ENCODE measurements at regions not wholly inside any gene's neighbourhood (a gene's known extent, or its start where the extent isn't known, plus 50 kb on each side); places are given as distances from the start of the nearest gene placed in this dataset.
A peak's percentile ranks its signal among the peaks of the same experiment; 100 is the strongest.
"Not testable (repeated sequence)": the region's sequence is repeated elsewhere in the genome, so short reads cannot be mapped to it uniquely, and the experiment has no call there.

DNA sequence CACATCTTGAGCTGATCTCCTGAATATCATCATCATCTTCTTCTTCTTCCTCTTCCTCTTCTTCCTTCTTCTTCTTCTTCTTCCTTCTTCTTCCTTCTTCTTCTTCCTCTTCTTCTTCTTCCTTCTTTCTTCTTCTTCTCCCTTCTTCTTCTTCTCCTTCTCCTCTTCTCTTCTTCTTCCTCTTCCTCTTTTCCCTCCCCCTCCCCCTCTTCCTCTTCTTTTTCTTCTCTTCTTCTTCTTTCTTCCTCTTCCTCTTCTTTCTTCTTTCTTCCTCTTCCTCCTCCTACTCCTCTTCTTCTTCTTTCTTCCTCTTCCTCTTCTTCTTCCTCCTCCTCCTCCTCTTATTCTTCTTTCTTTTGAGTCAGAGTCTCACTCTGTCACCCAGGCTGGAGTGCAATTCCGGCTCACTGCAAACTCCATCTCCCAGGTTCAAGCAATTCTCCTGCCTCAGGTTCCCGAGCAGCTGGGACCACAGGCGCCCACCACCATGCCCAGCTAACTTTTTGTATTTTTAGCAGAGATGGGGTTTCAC is 197.9 kb upstream of the NANOGP8 start:
- DNase-seq (ENCODE audit: low read depth in 2 of 2), result no peak

- DNase-seq (ENCODE audit: low read depth in 2 of 2), result peak; percentile 35 to 41
Measured at GRCh38 chr15:35281515-35281914, 196.4 kb upstream of the NANOGP8 start.

GRCh38 chr15:35279811-35280210 is 194.7 kb upstream of the NANOGP8 start:
- DNase-seq (ENCODE audit: low read depth in 2 of 2), result peak in 1 of 2 experiments; percentile 18

- DNase-seq (ENCODE audit: low read depth in 2 of 2), result no peak
Measured at GRCh38 chr15:35271371-35272043, 186.4 kb upstream of the NANOGP8 start.

DNA sequence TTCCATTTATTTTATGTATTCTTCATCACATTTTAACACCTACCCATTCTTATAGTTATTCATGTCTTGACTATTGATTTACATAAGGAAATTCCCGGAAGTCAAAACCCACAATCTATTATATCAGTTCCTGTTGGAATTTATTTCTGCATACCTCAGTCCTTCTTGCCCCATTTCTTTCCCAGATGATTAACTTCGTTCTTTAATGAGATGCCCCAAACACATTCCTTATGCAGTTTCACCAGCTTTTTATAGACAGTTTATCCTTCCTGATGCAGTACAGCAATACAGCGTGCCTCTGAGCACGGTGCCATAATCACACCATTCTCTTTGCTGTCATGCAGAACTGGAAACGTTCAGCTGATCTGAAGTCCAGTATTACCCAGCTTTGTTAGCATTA is 175.8 kb upstream of the NANOGP8 start:
- peak; percentile 20 for DNase-seq (ENCODE audit: low read depth in 2 of 2)

DNA sequence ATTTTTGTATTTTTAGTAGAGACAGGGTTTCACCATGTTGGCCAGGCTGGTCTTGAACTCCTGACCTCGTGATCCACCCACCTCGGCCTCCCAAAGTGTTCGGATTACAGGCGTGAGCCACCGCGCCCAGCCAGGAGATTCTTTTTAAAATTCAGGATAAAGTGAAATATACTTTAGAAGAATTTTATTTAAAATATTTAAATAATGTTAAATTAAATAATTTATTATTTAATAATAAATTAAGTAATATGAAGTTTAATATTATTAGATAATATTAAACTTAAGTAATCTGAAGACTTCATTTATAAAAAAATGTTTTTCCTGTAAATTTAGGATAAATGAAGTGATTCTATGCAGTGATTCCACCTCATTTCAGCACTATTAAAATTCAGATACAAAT is 175.2 kb upstream of the NANOGP8 start:
- not testable (repeated sequence) for DNase-seq (ENCODE audit: low read depth in 2 of 2)

DNA sequence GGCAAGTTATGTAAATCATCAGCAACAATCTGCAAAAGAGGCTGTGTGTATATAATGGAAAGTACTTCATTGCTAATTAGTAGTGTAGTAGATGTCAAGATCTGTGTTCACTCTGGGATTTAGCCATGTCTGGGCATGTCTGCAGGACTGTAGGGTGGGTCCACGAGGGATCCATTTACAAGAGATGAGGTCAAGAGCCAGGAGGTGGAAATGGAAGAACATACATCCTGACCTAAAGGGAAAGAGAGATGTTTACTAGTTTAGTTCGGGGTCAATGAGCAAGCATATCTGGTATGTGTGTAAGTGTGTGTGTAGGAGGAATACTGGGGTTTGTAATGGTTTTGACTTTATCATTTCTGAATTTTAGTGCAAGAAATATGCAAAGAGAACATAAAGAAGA is 171.5 kb upstream of the NANOGP8 start:
- DNase-seq (ENCODE audit: low read depth in 2 of 2), result no peak

DNA sequence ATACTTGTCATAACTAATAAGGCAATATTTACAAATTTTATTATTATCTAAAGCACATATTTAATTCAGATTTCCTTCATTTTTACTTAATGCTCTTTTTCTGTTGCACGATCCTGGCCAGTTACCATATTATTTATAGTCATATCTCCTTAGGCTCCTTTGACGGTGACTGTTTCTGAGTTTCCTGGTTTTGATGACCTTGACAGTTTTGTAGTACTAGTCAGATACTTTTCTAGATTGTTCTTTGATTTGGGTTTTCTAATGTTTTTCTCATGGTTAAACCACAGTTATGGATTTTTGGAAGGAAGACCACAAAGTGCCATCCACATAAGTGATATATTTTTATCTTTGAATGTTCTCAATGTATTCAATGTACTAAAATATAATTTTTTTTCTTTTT is 171.0 kb upstream of the NANOGP8 start:
- no peak for DNase-seq (ENCODE audit: low read depth in 2 of 2)

DNA sequence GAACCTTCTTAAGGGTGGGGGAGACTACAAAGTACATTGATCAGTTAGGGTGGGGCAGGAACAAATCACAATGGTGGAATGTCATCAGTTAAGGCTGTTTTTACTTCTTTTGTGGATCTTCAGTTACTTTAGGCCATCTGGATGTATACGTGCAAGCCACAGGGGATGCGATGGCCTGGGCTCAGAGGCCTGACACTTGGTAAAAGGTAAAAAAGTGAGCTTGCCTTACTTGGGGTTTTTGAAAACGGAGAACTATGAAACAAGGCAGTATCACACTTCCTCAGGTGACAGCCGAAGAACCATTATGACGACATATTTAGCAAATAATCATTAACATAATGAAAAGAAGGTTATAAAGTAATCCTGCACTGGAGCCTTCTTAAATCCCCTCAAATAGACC is 169.8 kb upstream of the NANOGP8 start:
- DNase-seq (ENCODE audit: low read depth in 2 of 2), result not testable (repeated sequence)

- no peak for DNase-seq (ENCODE audit: low read depth in 2 of 2)
Measured at GRCh38 chr15:35254062-35254461, 169.0 kb upstream of the NANOGP8 start.

- DNase-seq (ENCODE audit: low read depth in 2 of 2), result no peak
Measured at GRCh38 chr15:35252351-35252865, 167.3 kb upstream of the NANOGP8 start.

DNA sequence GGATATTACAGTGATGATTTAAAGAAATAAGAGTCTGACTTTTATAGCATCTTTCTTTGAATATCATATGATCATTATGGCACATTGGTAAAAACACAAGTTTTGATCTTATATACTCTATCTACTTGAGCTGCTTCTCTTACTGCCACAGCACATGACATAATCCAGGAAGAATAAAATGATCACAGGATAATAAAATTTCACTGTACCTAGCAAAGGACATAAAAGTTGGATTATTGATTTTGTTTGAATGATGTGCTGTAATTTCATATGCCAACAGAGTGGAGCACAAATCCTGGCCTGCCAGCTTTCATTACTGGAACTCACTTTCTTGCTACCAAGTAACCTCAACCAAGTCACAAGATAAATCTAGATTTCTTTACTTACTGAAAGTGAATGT is 162.1 kb upstream of the NANOGP8 start:
- no peak for DNase-seq (ENCODE audit: low read depth in 2 of 2)

GRCh38 chr15:35246451-35246850 is 161.4 kb upstream of the NANOGP8 start:
- DNase-seq (ENCODE audit: low read depth in 2 of 2), result no peak

GRCh38 chr15:35245681-35246080 is 160.6 kb upstream of the NANOGP8 start:
- not testable (repeated sequence) for DNase-seq (ENCODE audit: low read depth in 2 of 2)

GRCh38 chr15:35244227-35244626 is 159.1 kb upstream of the NANOGP8 start:
- no peak for DNase-seq (ENCODE audit: low read depth in 2 of 2)

DNA sequence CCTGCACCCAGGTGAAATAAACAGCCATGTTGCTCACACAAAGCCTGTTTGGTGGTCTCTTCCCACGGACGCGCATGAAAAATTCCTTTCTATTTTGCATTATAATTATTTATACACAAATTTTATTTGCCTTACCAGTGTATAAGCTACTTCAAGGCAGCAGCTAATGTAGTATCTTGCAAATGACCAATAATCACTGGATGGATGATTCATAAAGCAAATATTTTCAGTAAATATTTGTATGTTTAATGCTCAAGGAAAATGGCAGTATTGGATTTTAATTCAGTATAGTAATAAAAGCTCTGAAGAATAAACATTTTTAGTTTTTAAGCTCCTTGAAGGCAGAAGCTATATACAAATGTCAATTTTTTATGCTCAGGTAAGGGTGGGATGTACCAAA is 158.7 kb upstream of the NANOGP8 start:
- DNase-seq (ENCODE audit: low read depth in 2 of 2), result no peak

- DNase-seq (ENCODE audit: low read depth in 2 of 2), result not testable (repeated sequence)
Measured at GRCh38 chr15:35239693-35240092, 154.6 kb upstream of the NANOGP8 start.

DNA sequence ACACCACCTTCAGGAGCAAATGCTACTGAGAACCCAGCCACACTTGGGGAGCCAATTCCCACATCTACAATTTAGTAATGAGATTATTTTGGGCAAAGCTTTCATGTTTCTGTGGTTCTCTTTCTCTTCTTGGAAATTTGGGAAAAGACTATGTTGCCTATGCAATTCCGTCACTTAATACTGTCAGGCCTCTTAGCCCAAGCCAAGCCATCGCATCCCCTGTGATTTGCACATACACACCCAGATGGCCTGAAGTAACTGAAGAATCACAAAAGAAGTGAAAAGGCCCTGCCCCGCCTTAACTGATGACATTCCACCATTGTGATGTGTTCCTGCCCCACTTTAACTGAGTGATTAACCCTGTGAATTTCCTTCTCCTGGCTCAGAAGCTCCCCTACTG is 153.4 kb upstream of the NANOGP8 start:
- not testable (repeated sequence) for DNase-seq (ENCODE audit: low read depth in 2 of 2)

- no peak for DNase-seq (ENCODE audit: low read depth in 2 of 2)
Measured at GRCh38 chr15:35229085-35229484, 144.0 kb upstream of the NANOGP8 start.

DNA sequence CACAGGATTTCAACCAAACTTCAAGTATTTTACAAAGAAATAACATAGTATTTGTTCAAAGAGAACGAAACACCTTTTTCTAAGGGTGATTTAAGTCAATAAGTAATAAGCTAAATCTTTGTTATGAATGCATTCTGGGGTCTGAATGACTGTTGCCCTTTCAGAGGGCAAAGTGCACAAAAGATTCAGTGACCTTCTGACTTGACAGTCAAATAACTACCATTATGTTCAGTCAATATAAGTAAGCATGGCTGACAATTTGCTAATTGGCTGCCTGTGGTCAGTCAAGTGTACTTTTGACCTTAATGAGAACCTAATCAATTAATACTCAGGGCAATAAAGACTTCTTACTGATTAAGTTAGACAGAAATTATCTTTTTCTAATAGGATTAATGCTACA is 133.1 kb upstream of the NANOGP8 start:
- DNase-seq (ENCODE audit: low read depth in 2 of 2), result no peak

DNA sequence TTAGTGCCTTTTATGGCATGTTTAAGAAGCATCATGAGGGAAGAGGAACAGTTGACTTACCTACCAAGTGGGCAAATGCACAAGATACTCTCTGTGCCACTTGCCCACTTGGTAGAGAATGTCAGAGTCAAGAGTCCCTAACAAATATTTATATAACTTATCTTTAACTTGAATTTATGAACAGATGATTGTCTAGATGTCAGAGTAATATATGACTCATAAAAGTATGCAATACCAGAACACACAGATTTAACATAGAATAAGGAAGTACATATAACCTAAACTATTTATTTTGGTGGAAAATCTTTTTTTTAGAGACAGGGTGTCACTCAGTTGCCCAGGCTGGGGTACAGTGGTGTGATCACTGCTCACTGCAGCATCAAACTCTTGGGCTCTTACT is 130.0 kb upstream of the NANOGP8 start:
- DNase-seq (ENCODE audit: low read depth in 2 of 2), result no peak

DNA sequence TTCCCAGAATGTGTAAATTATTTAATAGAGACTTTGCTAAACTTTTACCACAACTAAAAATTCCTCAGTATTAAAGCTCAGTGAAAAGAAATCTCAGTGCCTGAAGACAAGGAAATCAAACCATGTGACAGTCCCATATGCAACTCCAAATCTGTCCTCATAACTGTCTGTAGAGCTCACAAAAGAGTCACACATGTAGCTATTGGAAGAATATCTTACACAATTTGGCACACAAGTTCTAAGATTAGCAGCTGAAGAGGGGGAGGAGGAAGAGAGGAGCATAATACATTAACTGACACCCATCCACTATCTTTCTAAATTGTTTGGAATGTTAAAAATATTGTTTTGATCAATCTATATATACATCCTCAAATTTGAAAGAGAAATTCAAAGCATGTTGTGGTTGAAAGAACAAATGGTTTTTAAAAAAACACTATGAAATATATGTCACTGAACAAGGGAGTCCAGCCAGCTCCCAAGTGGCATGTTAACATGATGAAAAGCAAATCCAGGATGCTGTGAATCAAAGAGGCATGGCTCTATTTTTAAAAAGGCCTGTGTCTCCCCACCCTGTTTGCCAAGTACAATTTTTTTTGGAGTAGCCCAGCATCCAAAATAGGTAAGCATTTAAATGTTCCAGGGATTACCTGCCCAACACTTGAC is 126.3 kb upstream of the NANOGP8 start:
- no peak for DNase-seq (ENCODE audit: low read depth in 2 of 2)

GRCh38 chr15:35210370-35210769 is 125.3 kb upstream of the NANOGP8 start:
- no peak for DNase-seq (ENCODE audit: low read depth in 2 of 2)
